ENCODE measurements at regions not wholly inside any gene's neighbourhood (a gene's known extent, or its start where the extent isn't known, plus 50 kb on each side); places are given as distances from the start of the nearest gene placed in this dataset.

DNA sequence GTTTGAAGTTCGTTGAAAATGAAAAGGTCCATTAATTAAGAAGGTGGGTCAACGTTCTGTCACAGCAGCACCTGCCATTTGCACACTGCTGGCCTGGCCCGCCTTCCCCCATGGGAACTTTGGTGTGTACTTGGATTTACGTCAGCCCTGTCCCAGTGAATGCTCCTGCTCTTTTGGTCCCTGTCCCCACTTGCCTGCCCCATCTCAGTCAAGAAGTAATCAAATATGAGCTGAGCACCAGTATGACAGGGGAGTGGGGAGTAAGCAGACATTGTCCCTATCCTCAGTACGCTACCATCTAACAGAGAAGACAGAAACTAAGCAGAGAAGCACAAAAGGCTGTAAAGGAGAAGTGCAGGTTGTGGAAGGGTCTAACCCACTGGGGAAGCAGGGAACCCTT is 65.1 kb downstream of the SLC4A3 start:
- no peak for DNase-seq

GRCh38 chr2:219695145-219695709 is 67.8 kb downstream of the SLC4A3 start:
- DNase-seq: no peak

- no peak for DNase-seq
Observed at GRCh38 chr2:219697811-219698747, 70.6 kb downstream of the SLC4A3 start.

DNA sequence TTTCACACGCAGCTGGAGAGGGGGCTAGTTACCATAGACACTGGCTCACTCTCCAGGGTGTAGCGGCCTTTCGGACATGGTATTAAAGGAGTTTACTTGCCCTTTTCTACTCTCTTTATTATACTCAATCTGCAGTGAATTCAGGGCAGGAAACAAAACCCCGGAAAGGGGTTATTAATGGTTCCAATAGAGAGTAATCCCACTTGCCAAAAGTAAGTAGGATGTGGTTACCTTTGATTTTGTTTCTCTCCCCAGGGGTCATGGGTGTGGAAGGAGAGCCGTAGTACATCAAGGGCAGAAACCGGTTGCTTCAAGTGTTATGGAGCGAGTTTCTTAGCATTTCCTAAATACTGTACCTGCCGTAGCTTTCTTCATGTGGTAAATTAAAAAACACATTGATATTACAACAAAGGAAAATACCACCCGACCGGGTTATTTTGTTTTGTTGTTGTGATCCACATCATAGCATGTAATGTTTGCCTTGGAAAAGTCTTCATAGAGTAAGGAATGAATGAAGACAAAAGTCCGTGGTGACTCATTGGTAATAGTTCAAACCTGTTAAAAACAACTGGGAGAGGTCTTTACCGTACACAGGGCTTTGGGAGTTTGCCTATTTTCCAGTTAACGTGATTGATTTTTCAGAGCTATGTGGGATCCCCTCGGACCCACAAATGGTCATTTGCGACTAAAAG is 71.5 kb downstream of the SLC4A3 start:
- no peak for DNase-seq

DNA sequence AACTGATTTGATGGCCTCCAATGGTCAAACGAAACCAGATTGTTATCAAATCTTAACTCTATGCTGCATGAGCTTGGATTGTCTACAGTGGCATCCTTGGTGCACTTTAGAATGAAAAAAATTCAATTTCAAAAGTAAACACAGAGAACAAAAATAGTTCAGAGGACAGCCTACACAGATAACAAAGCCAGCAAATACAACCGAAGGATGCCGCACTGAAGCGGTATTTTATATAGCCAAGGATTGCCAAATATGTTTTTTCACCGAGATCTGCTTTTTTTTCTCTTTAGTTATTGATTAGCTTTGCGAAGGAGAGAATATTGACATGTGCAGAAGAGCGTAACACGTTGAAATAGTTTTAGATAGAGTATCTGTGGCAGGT is 72.0 kb downstream of the SLC4A3 start:
- no peak for DNase-seq

DNA sequence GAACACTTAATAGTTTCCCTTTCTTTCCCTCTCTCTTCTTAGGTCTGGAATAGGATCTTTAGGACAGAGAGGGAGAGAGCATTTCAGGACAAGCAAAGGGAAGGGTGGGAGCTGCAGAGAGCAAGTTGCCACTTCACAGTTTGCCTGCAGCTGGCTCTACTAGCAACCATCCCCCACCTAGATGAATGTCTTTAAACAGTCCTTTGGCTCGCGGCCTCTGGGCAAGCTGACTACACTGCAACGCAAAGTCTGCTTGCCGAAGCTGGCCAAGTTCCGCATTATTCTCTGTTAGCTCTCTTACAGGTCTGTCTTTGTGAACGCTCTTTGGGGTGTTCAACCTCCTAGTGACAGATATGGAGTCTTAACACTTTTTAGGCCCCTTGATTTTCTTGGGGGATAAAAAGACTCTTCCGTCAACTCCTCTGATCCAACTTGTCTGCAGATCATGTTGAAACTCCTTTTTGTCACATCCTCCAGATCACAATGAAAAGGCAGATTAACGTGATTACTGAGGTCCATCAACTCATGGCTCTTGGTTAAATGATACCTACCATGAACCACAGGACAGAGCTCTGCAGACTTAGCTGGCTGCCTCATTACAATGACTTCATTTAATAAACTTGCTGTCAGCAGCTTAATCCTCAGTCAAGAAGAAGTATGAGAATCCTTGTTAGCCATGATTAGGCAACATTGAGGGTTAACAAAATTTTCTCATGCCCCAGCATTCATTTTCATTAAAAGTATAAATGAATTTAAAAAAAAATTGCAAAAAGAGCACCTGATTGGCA is 74.6 kb downstream of the SLC4A3 start:
- no peak for DNase-seq

- no peak for DNase-seq
Observed at GRCh38 chr2:219702796-219703545, 75.5 kb downstream of the SLC4A3 start.

GRCh38 chr2:219704878-219705277 is 77.4 kb downstream of the SLC4A3 start:
- no peak for DNase-seq

DNA sequence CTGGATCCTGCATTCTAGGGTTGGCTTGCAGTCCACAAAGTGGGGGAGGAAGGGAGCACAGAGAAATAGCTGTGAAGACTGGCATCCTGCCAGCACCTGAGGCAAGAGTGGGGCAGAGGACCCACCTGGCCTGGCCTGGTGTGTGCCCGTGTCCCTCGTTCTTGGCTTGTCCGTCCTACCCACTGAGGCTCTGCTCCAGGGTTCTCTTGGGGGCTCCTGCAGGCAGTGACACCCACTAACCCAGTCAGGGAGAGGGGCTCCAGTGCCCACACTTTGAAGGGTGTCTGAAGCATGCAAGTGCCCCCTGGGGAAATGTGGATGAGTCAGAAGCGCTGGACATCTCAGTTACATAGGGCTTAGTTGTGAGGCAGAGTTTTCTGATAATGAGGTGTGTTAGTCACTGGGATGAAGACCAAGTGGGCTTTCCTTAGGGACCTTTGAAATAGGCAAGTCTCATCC is 79.4 kb downstream of the SLC4A3 start:
- DNase-seq: no peak

DNA sequence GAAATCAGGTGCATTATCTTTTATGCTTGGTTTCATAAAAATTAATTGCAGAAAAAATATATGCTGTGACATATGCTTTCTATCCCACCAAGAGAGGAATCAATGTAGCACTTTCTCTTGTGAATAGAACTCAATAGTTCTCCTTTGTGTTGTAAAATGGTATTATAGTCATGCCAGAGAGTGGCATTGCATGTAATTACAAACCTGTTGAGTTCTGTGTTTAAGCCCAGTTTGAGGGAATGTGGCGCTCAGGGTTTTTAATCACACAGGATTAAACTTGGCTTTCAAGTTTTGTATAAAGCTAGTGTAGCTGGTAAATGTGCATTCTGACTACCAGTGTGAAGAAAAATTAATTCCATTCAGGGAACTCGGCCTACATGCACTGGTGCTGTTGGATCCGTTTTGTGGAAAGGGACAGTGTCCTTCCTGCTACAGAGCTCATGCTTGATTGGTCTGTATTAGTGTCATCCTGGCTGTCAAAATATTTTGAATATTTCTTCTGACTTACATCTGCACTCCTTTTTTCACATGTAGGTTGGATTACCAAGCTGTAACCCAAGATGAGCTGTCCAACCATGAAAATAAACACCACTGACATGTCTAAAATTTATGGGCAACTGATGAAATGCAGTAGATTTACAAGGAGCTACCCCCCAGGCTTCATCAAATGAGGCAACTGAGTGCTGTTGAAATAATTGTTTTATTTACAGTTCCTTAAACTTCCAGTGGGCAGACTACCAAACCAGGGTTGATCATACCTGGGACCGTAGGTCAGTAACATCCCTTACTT is 80.3 kb downstream of the SLC4A3 start:
- no peak for DNase-seq

DNA sequence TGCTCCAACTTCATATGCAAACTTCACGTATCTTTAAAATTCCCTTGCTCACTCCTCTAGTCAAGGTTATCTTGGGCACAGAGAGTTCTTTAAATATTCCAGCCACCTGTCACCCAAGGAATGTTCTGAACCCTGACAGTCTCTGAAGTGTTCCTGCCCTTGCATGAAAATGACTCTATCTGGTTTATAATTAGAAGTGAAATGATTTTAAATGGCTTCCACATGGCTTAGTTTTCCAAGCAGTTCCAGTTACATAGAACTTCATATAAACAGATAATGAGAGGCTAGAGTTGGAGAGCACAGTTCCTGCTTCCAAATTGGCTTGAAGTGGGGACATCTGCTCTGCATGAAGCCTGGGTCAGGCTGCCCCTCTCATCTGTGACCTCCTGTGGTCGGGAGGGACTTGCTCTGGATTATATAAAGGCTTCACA is 81.9 kb downstream of the SLC4A3 start:
- no peak for DNase-seq

DNA sequence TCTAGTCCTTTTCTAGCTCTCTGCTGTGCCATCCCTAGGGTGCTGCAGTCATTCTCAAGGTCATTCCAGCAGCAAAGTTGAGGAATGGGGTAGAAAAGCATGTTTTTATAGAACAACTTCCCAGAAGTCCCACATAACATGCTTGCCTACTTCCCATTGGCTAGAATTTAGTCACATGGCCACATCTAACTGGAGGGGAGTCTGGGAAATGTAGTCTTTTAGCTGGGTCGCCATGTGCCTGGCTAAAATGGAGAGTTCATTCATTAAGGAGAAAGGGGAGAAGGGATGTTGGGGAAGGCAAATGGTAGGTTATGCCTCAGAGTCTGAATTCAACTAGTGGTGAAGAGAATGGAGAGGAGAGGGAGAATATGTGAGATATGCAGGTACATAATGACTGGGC is 85.7 kb downstream of the SLC4A3 start:
- no peak for DNase-seq

DNA sequence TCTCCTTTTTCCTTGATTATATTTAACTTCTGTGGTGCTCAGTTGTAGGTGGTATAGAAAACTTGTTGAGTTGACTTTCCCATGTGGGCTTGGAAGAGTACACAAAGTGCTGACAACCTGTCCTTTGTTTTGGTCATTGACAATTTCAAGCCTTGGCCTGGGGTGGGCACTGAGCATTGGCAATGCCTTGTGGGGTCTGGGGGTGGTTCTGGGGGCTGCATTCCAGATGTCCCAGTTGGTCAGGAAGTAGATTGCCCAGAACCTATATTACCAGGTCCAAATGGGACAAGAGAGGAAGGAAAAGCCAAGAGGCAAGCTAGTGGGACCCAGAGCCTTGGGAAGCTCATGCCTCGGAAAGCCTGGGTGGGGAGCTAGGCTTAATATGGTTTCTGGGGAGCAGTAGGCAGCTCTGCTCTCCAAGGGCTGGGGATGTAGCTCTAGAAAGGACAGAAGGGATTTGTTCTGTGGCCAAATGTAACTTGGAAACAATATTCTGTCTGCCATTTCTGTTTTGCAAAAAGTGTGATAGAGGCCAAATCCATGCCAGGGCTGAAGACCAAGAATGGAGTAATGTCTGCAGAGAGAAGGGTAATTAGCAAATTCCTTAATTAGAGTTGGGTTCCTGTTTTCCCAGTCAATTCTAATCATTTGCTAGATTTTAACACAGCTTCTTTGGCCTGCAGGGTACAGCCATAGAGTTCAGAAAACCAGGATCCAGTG is 87.4 kb downstream of the SLC4A3 start:
- DNase-seq: no peak

GRCh38 chr2:219718066-219718465 is 90.6 kb downstream of the SLC4A3 start:
- DNase-seq: no peak

- no peak for DNase-seq
Observed at GRCh38 chr2:219719521-219719920, 92.1 kb downstream of the SLC4A3 start.

DNA sequence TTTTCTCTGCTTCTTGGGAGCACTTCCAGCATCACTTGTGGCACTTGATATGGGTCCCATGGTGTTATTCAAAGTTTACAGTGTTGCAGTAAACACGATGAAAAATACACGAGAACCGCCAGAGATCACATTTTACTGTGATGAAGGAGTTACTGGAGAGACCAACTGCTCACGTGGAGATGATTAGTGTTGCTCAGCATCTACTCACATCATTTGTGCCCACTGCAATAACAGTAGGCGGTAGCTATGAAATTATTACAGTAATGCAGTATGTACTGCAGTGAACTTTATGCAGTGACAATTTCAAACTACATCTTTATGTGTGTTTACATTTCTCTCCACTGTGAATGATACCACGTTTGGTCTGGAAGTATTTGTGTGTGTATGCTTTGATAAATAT is 93.5 kb downstream of the SLC4A3 start:
- DNase-seq: no peak

GRCh38 chr2:219722276-219722879 is 94.9 kb downstream of the SLC4A3 start:
- no peak for DNase-seq

DNA sequence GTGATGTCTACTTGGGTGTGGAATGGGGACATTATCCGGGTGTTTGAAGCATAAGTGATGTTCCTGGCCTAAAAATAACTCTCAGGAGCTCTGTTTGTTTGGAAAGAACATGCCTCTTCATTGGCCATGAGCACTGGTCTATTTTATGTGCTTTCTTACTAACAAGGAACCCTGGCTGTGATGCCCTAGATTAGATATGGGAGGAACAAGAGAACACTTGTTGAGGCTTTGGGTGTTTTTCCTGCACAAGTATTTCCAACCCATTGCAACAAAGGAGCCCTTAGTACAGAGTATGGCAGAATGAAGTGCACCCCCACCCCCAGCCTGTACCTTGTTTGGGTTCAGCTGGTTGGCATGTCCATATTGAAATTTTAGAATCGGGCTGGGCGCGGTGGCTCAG is 95.9 kb downstream of the SLC4A3 start:
- no peak for DNase-seq

DNA sequence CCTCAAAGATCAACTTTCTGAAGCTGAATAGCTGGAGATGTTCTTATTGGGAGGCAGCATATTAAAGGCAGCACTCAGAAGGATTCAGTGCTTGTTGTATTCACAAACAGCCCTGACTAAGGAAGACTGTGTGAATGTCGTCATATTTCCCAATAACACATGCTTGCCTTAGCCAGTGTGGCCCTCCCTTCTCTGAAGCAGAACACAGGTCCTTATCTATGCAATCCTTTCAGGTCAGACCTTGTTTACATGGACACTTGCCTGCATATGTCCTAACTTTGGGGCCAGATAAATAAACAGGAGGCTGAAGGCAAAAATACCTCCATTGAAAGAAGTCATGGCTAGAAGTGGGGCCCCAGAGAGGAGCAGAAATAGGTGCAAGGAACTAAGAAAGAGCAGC is 97.2 kb downstream of the SLC4A3 start:
- DNase-seq: no peak

- no peak for DNase-seq
Observed at GRCh38 chr2:219726916-219727315, 99.5 kb downstream of the SLC4A3 start.
